Activated CD4-positive, alpha-beta T cell treated with anti-CD3 and anti-CD28 coated beads for 48 hours (primary cell): ENCODE measurements at regions not wholly inside any gene's neighbourhood (a gene's known extent, or its start where the extent isn't known, plus 50 kb on each side); places are given as distances from the start of the nearest gene placed in this dataset.
"Not testable (repeated sequence)": the region's sequence is repeated elsewhere in the genome, so short reads cannot be mapped to it uniquely, and the experiment has no call there.

Source experiments
- DNase-seq: peaks from one replicate; pipeline ENCODE4 v3.0.0-alpha.2; 2020

DNA sequence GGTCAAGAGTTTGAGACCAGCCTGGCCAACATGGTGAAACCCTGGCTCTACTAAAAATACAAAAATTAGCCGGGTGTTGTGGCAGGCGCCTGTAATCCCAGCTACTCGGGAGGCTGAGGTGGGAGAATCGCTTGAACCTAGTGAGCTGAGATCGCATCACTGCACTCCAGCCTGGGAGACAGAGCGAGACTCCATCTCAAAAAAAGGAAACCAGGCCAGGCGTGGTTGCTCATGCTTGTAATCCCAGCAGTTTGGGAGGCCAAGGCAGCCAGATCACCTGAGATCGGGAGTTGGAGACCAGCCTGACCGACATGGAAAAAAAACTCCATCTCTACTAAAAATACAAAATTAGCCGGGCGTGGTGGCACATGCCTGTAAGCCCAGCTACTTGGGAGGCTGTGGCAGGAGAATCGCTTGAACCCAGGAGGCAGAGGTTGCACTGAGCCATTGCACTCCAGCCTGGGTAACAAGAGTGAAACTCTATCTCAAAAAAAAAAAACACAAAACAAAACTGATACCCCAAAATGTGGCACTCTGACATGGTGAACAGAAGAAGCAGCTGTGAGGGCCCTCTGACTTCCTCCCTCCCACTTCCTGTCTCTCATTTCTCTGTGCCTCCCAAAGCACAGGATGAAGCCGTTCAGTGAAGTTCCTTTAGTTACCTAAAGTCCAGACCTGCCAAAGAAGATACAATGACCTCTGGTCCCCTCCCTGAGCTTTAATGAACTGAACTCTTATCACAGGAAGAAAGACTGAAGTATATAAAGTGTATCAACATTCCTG lies 93.2 kb upstream of the GRIN2A start:
- DNase-seq = peak; percentile 15

GRCh38 chr16:10277597-10277996 lies 95.4 kb upstream of the GRIN2A start:
- DNase-seq = no peak

DNA sequence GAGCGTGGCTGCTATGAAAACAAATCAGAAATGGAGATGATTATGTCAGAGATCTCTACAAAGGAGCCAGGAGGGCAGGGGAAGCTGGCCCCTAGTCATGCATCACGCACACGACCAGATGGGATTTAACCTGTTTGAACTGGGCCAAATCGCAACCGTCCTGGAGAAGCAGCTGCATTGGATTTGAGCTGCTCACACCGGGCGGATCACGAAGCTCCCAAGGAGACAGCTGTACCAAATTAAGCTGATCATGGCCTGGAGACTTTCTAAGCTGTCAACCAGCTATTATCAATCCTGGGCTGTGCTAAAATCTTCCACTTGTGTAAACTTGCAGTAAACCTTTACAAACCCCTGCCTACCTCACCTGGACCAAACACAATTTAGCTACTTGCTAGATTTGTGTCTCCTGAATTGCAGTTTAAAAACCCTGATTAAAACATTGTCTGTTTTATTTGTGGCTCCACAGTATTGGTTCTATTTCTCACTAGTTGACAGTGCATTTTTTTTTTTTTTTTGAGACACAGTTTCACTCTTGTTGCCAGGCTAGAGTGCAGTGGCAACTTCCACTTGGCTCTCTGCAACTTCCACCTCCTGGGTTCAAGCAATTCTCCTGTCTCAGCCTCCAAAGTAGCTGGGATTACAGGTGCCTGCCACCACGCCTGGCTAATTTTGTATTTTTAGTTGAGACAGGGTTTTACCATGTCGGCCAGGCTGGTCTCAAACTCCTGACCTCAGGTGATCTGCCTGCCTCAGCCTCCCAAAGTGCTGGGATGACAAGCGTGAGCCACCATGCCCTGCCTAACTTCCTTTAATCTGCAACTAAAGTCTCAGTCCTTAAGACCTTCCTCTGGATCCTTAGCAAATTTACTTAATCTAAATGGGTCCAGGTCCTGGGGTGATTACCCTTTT lies 98.3 kb upstream of the GRIN2A start:
- no peak for DNase-seq

GRCh38 chr16:10282367-10282766 lies 100.1 kb upstream of the GRIN2A start:
- no peak for DNase-seq

DNA sequence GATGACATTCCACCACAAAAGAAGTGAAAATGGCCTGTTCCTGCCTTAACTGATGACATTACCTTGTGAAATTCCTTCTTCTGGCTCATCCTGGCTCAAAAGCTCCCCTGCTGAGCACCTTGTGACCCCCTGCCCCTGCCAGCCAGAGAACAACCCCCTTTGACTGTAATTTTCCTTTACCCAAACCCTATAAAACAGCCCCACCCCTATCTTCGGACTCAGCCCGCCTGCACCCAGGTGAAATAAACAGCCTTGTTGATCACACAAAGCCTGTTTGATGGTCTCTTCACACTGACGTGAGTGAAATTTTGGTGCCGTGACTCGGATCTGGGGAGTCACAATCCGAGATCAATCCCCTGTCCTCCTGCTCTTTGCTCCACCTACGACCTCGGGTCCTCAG lies 101.0 kb upstream of the GRIN2A start:
- DNase-seq = not testable (repeated sequence)

DNA sequence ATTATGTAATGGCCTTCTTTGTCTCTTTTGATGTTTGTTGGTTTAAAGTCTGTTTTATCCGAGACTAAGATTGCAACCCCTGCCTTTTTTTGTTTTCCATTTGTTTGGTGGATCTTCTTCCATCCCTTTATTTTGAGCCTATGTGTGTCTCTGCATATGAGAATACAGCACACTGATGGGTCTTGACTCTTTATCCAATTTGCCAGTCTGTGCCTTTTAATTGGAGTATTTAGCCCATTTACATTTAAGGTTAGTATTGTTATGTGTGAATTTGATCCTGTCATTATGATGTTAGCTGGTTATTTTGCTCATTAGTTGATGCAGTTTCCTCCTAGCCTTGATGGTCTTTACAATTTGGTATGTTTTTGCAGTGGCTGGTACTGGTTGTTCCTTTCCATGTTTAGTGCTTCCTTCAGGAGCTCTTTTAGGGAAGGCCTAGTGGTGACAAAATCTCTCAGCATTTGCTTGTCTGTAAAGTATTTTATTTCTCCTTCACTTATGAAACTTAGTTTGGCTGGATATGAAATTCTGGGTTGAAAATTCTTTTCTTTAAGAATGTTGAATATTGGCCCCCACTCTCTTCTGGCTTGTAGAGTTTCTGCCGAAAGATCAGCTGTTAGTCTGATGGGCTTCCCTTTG lies 95.3 kb upstream of the ATF7IP2 start:
- not testable (repeated sequence) for DNase-seq

DNA sequence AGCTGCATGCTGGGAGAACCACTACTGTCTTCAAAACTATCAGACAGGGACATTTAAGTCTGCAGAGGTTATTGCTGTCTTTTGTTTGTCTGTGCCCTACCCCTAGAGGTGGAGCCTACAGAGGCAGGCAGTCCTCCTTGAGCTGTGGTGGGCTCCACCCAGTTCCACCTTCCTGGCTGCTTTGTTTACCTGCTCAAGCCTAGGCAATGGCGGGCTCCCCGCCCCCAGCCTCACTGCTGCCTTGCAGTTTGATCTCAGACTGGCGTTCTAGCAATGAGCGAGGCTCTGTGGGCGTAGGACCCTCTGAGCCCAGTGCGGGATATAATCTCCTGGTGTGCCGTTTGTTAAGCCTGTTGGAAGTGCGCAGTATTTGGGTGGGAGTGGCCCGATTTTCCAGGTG lies 93.7 kb upstream of the ATF7IP2 start:
- not testable (repeated sequence) for DNase-seq

GRCh38 chr16:10292976-10293375 lies 92.9 kb upstream of the ATF7IP2 start:
- DNase-seq = not testable (repeated sequence)

DNA sequence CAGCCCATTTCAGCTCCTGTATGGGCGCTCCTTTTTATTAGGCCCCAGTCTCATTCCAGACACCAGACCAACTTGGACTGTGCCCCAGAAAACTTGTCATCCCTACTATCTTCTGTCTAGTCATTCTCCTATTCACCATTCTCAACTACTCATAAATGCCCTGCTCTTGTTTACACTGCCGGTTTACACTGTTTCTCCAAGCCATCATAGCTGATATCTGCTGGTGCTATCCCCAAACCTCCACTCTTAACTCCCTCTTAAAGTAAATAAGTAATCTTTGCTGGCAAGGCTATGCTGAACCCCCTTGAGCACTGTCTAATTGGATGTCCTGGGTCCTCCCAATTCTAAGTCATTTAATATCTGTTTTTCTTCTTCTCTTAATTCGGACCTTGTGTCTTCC lies 91.7 kb upstream of the ATF7IP2 start:
- not testable (repeated sequence) for DNase-seq

DNA sequence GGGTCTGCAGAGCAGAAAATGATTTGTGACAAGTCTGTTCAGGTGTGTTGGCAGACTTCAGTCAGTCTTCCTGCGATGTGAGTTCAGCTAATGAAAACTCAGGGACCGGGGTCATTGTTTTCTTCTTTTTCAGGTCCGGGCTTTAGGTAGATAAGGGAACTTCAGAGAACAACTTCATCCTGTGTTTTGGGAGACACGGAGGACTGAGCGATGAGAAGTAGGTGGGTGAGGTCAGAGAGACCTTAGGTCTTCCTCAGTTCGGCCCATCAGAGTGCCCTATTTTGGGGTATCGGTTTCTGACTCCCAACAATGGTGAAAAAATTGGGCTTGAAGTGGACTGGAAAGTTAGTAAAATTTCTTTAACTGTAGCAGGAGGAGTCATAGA lies 88.9 kb upstream of the ATF7IP2 start:
- no peak for DNase-seq

DNA sequence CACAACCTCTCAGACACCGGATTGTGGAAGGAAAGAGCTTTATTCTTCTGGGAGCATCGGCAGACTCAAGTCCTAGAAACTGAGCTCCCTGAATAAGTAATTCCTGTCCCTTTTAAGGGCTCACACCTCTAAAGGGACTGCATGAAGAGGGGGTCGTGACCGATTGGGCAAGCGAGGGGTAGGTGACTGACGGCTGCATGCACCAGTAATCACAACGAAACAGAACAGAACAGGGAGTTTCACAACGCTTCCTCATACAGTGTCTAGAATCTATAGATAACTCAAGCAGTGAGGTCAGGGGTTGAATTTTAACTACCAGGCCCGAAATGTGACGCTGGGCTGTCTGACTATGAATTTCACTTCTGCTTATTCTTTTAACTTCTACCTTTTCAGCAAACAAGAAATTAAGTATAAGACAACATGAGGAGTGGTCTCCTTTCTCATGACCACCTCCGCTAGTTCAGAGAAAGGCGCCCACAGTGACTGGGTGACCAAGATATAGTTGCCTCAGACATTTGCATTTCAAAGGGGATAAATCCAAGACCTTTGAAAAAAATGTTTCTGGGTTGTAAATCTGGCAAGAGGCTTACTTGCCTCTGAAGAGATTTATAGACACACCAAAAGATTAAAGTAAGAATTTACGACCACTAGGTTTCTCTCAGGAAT lies 88.4 kb upstream of the ATF7IP2 start:
- DNase-seq = no peak

DNA sequence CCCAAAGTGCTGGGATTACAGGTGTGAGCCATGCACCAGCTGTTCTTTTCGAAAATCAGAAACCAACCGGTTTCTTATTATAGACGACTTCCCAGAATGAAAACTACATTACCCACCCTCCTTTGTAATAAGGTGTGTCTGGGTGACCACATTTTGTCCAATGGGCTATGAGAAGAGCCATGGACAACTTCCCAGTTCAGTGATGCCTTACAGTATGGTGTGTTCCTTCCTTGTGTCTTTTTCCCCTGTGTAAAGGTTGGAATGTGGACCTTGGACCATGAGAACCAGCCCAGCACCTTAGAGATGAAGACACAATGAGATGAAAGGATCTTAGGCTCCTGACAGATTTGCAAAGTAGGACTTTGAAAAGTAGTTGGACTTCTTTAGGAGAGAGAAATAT lies 85.0 kb upstream of the ATF7IP2 start:
- DNase-seq = no peak

DNA sequence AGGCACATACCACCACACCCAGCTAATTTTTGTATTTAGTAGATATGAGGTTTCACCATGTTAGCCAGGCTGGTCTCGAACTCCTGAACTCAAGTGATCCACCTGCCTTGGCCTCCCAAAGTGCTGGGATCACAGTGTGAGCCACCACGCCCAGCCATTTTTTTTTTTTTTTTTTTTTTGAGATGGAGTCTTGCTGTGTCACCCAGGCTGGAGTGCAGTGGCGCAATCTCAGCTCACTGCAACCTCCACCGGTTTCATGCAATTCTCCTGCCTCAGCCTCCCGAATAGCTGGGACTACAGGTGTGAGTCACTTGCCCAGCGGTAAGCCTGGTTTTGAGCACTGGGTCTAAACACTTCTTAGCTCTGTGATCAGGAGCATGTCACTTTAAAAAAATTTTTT lies 84.3 kb upstream of the ATF7IP2 start:
- DNase-seq = not testable (repeated sequence)

DNA sequence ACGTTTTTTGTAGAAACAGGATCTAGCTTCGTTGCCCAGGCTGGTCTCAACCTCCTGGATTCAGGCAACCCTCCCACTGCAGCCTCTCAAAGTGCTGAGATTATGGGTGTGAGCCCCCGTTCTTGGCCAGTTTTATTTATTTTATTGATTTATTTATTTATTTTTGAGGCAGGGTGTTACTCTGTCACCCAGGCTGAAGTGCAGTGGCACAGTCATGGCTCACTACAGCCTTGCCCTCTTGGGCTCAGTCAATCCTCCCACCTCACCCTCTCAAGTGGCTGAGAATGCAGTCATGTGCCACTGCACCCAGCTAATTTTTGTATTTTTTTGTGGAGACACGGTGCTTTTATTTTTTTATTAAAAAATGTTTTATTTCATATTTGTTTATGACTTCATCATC lies 79.9 kb upstream of the ATF7IP2 start:
- DNase-seq = no peak

DNA sequence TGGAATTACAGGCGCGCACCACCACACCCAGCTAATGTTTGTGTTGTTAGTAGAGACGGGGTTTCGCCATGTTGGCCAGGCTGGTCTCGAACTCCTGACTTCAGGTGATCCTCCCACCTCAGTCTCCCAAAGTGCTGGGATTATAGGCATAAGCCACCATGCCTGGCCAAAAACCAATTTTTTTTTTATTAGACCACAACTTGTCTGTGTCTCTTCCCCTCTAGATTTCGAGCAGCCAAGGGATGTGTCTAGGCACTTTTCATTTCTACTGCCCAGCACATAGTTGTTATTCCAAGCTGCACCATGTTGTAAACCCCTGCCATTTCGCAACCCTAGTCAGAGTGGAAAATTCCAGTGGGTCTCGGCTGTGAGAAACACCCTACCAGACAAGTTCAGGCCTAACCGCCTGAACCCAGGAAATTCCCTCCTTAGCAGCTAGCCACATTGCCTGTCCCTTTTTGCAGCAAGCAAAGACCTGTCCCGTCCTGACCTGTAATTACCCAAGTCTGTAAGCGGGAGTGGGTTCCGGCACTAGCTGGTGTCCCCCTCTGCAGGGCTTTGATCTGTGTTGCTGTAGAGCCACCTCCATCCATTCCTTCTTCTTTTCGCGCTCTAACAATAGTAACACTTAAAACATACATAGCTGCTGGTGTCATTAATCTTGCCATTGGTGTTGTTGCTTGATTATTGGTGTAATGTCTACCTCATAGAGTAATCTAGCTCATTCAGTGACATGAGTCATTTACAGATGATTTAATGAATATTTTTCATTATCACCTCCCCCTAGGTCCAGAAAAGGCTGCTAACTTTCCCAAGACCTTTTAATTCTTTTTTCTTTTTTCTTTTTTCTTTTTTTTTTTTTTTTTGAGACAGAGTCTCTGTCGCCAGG lies 77.3 kb upstream of the ATF7IP2 start:
- DNase-seq = no peak

GRCh38 chr16:10309271-10309932 lies 76.5 kb upstream of the ATF7IP2 start:
- no peak for DNase-seq

DNA sequence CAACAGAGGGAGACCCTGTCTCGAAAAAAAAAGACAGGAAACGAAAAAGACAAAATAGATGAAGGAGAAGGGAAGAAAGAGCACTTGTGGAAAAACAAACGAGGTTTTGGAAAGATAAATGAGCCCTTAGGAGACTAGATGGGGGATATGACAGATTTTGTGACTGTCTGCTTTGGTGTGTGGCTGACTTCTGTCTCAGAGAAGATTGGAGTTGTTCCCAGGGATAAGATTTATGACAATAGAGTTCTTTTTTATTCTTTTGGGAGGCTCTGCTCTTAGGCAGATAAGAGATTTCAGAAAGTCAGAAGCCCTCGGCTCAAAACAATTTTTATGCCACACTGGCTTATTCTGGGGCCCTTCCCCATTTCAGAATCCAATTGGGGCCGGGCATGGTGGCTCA lies 73.9 kb upstream of the ATF7IP2 start:
- DNase-seq = no peak

- DNase-seq = no peak
Observed at GRCh38 chr16:10312784-10313724, 72.8 kb upstream of the ATF7IP2 start.

- no peak for DNase-seq
Observed at GRCh38 chr16:10314317-10314716, 71.5 kb upstream of the ATF7IP2 start.

GRCh38 chr16:10314811-10315210 lies 71.0 kb upstream of the ATF7IP2 start:
- no peak for DNase-seq
